ENCODE measurements at regions not wholly inside any gene's neighbourhood (a gene's known extent, or its start where the extent isn't known, plus 50 kb on each side); places are given as distances from the start of the nearest gene placed in this dataset.

DNA sequence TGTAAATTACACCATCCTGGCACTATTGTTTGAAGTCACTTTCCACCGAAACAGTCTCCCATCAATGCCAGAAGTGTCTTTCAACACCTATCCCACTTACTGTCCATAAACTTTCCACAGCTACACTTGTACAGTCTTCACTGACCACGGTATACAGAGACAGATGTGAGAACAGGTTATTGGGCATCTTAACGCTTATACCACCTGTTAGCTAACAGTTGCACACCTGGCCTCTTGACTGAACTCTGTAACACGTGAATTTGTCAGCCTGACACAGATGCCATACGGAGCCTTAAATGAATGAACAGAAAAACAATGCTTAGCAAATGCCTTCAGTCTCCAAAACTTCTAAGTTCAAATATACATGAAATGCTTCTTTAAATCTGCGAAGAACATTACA is 440.5 kb downstream of the SHQ1 start:
- Mint-ChIP-seq H3K9me3 (no peaks in the 10 kb centered on the region), H3K27me3 (no peaks in the 10 kb centered on the region), H3K27ac (no peak overlapping the region), H3K36me3 (no peaks in the 10 kb centered on the region), H3K4me3 (peak overlapping the region in 1 of 4 donors; percentile 22), H3K4me1 (peaks cover 54 to 93% (median 77%) of the 10 kb centered on the region in 4 donors)
- Histone ChIP-seq H3K27ac (ENCODE audit: insufficient read depth, low read length, poor library complexity, severe bottlenecking) (no peak overlapping the region), H3K36me3 (ENCODE audit: control insufficient read depth, insufficient read depth, low read length) (no peaks in the 10 kb centered on the region), H3K9me3 (ENCODE audit: control insufficient read depth in 2 of 2, low read length in 2 of 2) (no peaks in the 10 kb centered on the region), H3K4me3 (ENCODE audit: low read depth, low read length) (no peak overlapping the region), H3K4me1 (ENCODE audit: control insufficient read depth, insufficient read depth, low read length, poor library complexity, severe bottlenecking) (peaks cover 9% of the 10 kb centered on the region), H3K27me3 (ENCODE audit: control insufficient read depth, insufficient read depth, low read length) (no peaks in the 10 kb centered on the region)
- no peak for ATAC-seq (ENCODE audit: low read depth in 2 of 2)
- no peak for DNase-seq

DNA sequence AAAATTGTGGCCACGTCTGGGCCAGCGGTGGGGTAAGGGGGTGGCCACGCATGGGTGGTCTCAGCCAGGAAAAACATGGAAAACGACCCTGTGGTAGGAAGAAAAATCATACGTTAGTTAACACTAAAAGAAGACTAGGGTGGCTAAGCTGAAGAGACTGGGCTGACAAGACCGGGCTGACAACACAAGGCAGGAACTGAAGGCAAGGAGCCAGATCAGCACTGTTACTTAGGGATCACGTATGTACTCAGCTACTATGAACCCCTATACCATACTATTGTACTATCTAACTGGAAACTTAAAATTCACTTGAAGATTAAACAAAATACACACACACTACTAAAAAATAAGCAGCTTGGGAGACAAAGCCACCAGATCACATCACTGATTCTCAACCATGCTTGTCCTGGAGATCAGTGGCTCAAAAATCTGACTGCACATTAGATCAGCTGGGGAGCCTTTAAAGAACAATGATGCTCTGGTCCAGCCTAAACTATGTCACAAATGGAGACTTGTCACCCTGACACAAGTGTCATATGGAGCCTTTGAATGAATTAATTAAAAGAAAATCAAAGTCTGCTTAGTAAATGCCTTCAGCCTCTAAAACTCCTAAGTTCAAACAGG is 442.2 kb downstream of the SHQ1 start:
- Histone ChIP-seq H3K9me3 (ENCODE audit: control insufficient read depth in 2 of 2, low read length in 2 of 2) (no peaks in the 10 kb centered on the region), H3K4me1 (ENCODE audit: control insufficient read depth, insufficient read depth, low read length, poor library complexity, severe bottlenecking) (peaks cover 9% of the 10 kb centered on the region), H3K4me3 (ENCODE audit: low read depth, low read length) (no peak overlapping the region), H3K27me3 (ENCODE audit: control insufficient read depth, insufficient read depth, low read length) (no peaks in the 10 kb centered on the region), H3K36me3 (ENCODE audit: control insufficient read depth, insufficient read depth, low read length) (no peaks in the 10 kb centered on the region), H3K27ac (ENCODE audit: insufficient read depth, low read length, poor library complexity, severe bottlenecking) (no peak overlapping the region)
- ATAC-seq (ENCODE audit: low read depth in 2 of 2) (no peak), DNase-seq (no peak)
- no peaks in the 10 kb centered on the region for H3K36me3 Mint-ChIP-seq
- H3K27me3 Mint-ChIP-seq = no peaks in the 10 kb centered on the region
- no peaks in the 10 kb centered on the region for H3K9me3 Mint-ChIP-seq
- H3K27ac Mint-ChIP-seq = no peak overlapping the region
- H3K4me3 Mint-ChIP-seq = peak overlapping the region in 1 of 4 donors; percentile 26
- H3K4me1 Mint-ChIP-seq = peaks cover 56 to 94% (median 74%) of the 10 kb centered on the region in 4 donors

- peaks cover 7% of the 10 kb centered on the region for H3K36me3 Mint-ChIP-seq
- H3K4me1 Mint-ChIP-seq = peaks cover 49 to 93% (median 66%) of the 10 kb centered on the region in 4 donors
- no peaks in the 10 kb centered on the region for H3K9me3 Mint-ChIP-seq
- Histone ChIP-seq H3K36me3 (ENCODE audit: control insufficient read depth, insufficient read depth, low read length) (no peaks in the 10 kb centered on the region), H3K4me1 (ENCODE audit: control insufficient read depth, insufficient read depth, low read length, poor library complexity, severe bottlenecking) (peaks cover 12% of the 10 kb centered on the region), H3K27ac (ENCODE audit: insufficient read depth, low read length, poor library complexity, severe bottlenecking) (no peak overlapping the region), H3K4me3 (ENCODE audit: low read depth, low read length) (no peak overlapping the region), H3K9me3 (ENCODE audit: control insufficient read depth in 2 of 2, low read length in 2 of 2) (no peaks in the 10 kb centered on the region), H3K27me3 (ENCODE audit: control insufficient read depth, insufficient read depth, low read length) (no peaks in the 10 kb centered on the region)
- H3K4me3 Mint-ChIP-seq = peak overlapping the region in 2 of 4 donors; percentile 7 to 12
- no peaks in the 10 kb centered on the region for H3K27me3 Mint-ChIP-seq
- H3K27ac Mint-ChIP-seq = peak overlapping the region in 1 of 3 donors; percentile 37
- no peak for DNase-seq
- no peak for ATAC-seq (ENCODE audit: low read depth in 2 of 2)
These were observed 447.2 kb downstream of the SHQ1 start for GRCh38 chr3:72401005-72401545.

GRCh38 chr3:72398781-72399180 is 449.5 kb downstream of the SHQ1 start:
- no peaks in the 10 kb centered on the region for H3K36me3 ChIP-seq (ENCODE audit: control insufficient read depth, insufficient read depth, low read length)
- Mint-ChIP-seq H3K9me3 (no peaks in the 10 kb centered on the region), H3K4me3 (peak overlapping the region in 2 of 4 donors; percentile 1 to 27), H3K27me3 (no peaks in the 10 kb centered on the region), H3K27ac (peak overlapping the region in 1 of 3 donors; percentile 53), H3K36me3 (peaks cover 7% of the 10 kb centered on the region), H3K4me1 (peaks cover 47 to 86% (median 67%) of the 10 kb centered on the region in 4 donors)
- no peak overlapping the region for H3K27ac ChIP-seq (ENCODE audit: insufficient read depth, low read length, poor library complexity, severe bottlenecking)
- ATAC-seq (ENCODE audit: low read depth in 2 of 2) (no peak), DNase-seq (no peak)
- H3K9me3 ChIP-seq (ENCODE audit: control insufficient read depth in 2 of 2, low read length in 2 of 2) = no peaks in the 10 kb centered on the region
- H3K4me1 ChIP-seq (ENCODE audit: control insufficient read depth, insufficient read depth, low read length, poor library complexity, severe bottlenecking) = peaks cover 11% of the 10 kb centered on the region
- no peaks in the 10 kb centered on the region for H3K27me3 ChIP-seq (ENCODE audit: control insufficient read depth, insufficient read depth, low read length)
- H3K4me3 ChIP-seq (ENCODE audit: low read depth, low read length) = no peak overlapping the region

- no peak for DNase-seq
- Histone ChIP-seq H3K4me1 (ENCODE audit: control insufficient read depth, insufficient read depth, low read length, poor library complexity, severe bottlenecking) (peaks cover 17% of the 10 kb centered on the region), H3K9me3 (ENCODE audit: control insufficient read depth in 2 of 2, low read length in 2 of 2) (no peaks in the 10 kb centered on the region), H3K27me3 (ENCODE audit: control insufficient read depth, insufficient read depth, low read length) (no peaks in the 10 kb centered on the region), H3K36me3 (ENCODE audit: control insufficient read depth, insufficient read depth, low read length) (no peaks in the 10 kb centered on the region), H3K4me3 (ENCODE audit: low read depth, low read length) (no peak overlapping the region), H3K27ac (ENCODE audit: insufficient read depth, low read length, poor library complexity, severe bottlenecking) (no peak overlapping the region)
- no peak for ATAC-seq (ENCODE audit: low read depth in 2 of 2)
- Mint-ChIP-seq H3K27ac (peak overlapping the region in 1 of 3 donors; percentile 71), H3K36me3 (peaks cover 7% of the 10 kb centered on the region), H3K4me3 (no peak overlapping the region), H3K9me3 (no peaks in the 10 kb centered on the region), H3K27me3 (no peaks in the 10 kb centered on the region), H3K4me1 (peaks cover 39 to 76% (median 66%) of the 10 kb centered on the region in 4 donors)
These were observed 450.7 kb downstream of the SHQ1 start for GRCh38 chr3:72397586-72397985.

- H3K27me3 Mint-ChIP-seq = no peaks in the 10 kb centered on the region
- H3K9me3 Mint-ChIP-seq = no peaks in the 10 kb centered on the region
- ATAC-seq (ENCODE audit: low read depth in 2 of 2) (no peak), DNase-seq (no peak)
- peaks cover 22% of the 10 kb centered on the region for H3K4me1 ChIP-seq (ENCODE audit: control insufficient read depth, insufficient read depth, low read length, poor library complexity, severe bottlenecking)
- no peaks in the 10 kb centered on the region for H3K9me3 ChIP-seq (ENCODE audit: control insufficient read depth in 2 of 2, low read length in 2 of 2)
- H3K27me3 ChIP-seq (ENCODE audit: control insufficient read depth, insufficient read depth, low read length) = no peaks in the 10 kb centered on the region
- H3K27ac ChIP-seq (ENCODE audit: insufficient read depth, low read length, poor library complexity, severe bottlenecking) = no peak overlapping the region
- H3K4me3 ChIP-seq (ENCODE audit: low read depth, low read length) = no peak overlapping the region
- H3K36me3 ChIP-seq (ENCODE audit: control insufficient read depth, insufficient read depth, low read length) = no peaks in the 10 kb centered on the region
- peaks cover 39 to 69% (median 62%) of the 10 kb centered on the region in 4 donors for H3K4me1 Mint-ChIP-seq
- H3K36me3 Mint-ChIP-seq = peaks cover 7% of the 10 kb centered on the region
- no peak overlapping the region for H3K4me3 Mint-ChIP-seq
- no peak overlapping the region for H3K27ac Mint-ChIP-seq
These were observed 451.3 kb downstream of the SHQ1 start for GRCh38 chr3:72396899-72397298.

GRCh38 chr3:72395776-72396311 is 452.4 kb downstream of the SHQ1 start:
- Histone ChIP-seq H3K9me3 (ENCODE audit: control insufficient read depth in 2 of 2, low read length in 2 of 2) (no peaks in the 10 kb centered on the region), H3K36me3 (ENCODE audit: control insufficient read depth, insufficient read depth, low read length) (no peaks in the 10 kb centered on the region), H3K4me1 (ENCODE audit: control insufficient read depth, insufficient read depth, low read length, poor library complexity, severe bottlenecking) (peaks cover 22% of the 10 kb centered on the region), H3K27me3 (ENCODE audit: control insufficient read depth, insufficient read depth, low read length) (no peaks in the 10 kb centered on the region), H3K4me3 (ENCODE audit: low read depth, low read length) (no peak overlapping the region), H3K27ac (ENCODE audit: insufficient read depth, low read length, poor library complexity, severe bottlenecking) (no peak overlapping the region)
- peaks cover 36 to 59% (median 53%) of the 10 kb centered on the region in 4 donors for H3K4me1 Mint-ChIP-seq
- H3K36me3 Mint-ChIP-seq = peaks cover 6% of the 10 kb centered on the region
- ATAC-seq (ENCODE audit: low read depth in 2 of 2) (no peak), DNase-seq (no peak)
- no peaks in the 10 kb centered on the region for H3K9me3 Mint-ChIP-seq
- H3K27me3 Mint-ChIP-seq = no peaks in the 10 kb centered on the region
- H3K4me3 Mint-ChIP-seq = peak overlapping the region in 1 of 4 donors; percentile 0
- H3K27ac Mint-ChIP-seq = no peak overlapping the region

DNA sequence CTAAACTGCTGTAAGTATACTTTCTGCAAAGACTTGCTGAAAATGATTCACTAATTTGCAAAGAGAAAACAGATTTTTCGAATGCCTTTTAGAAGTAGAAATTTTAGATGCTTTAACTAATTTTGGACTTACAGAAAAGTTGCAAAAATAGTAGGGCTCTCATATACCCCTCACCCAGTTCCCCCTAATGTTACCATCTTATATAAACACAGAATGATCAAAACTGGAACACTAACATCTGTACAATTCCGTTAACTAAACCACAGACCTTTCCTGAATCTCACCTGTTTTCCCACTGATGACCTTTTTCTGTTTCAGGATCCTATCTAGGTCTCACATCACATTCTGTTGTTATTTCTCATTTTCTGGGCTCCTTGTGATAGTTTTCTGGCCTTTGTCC is 454.8 kb downstream of the SHQ1 start:
- ATAC-seq (ENCODE audit: low read depth in 2 of 2) = no peak
- Histone ChIP-seq H3K27ac (ENCODE audit: insufficient read depth, low read length, poor library complexity, severe bottlenecking) (no peak overlapping the region), H3K27me3 (ENCODE audit: control insufficient read depth, insufficient read depth, low read length) (no peaks in the 10 kb centered on the region), H3K4me1 (ENCODE audit: control insufficient read depth, insufficient read depth, low read length, poor library complexity, severe bottlenecking) (peaks cover 16% of the 10 kb centered on the region), H3K4me3 (ENCODE audit: low read depth, low read length) (no peak overlapping the region), H3K36me3 (ENCODE audit: control insufficient read depth, insufficient read depth, low read length) (no peaks in the 10 kb centered on the region), H3K9me3 (ENCODE audit: control insufficient read depth in 2 of 2, low read length in 2 of 2) (no peaks in the 10 kb centered on the region)
- no peaks in the 10 kb centered on the region for H3K27me3 Mint-ChIP-seq
- H3K27ac Mint-ChIP-seq = peak overlapping the region in 1 of 3 donors; percentile 67
- H3K4me3 Mint-ChIP-seq = no peak overlapping the region
- no peaks in the 10 kb centered on the region for H3K36me3 Mint-ChIP-seq
- no peak for DNase-seq
- H3K4me1 Mint-ChIP-seq = peaks cover 30 to 54% (median 41%) of the 10 kb centered on the region in 4 donors
- H3K9me3 Mint-ChIP-seq = no peaks in the 10 kb centered on the region
